WTC11 (cell line): ENCODE measurements at regions not wholly inside any gene's neighbourhood (a gene's known extent, or its start where the extent isn't known, plus 50 kb on each side); places are given as distances from the start of the nearest gene placed in this dataset.

Experiments used
- ATAC-seq: fragments of 200-7000 bp; cut with Tn5 transposase; 2 replicates; pipeline ENCODE4 v1.10.0; 2021; ENCODE audit warnings: mild to moderate bottlenecking, moderate library complexity
- CTCF ChIA-PET: fragments of 300-600 bp; sonication (Branson Sonifier 250); formaldehyde crosslinking; loops from one replicate; lab custom pipeline; 2021; ENCODE audit warnings: antibody characterized with exemption; lab: Charles Lee
- POLR2A ChIA-PET: fragments of 350-600 bp; sonication (Branson Sonifier 250); formaldehyde crosslinking; loops from one replicate; lab custom pipeline; 2021; ENCODE audit warnings: antibody characterized with exemption; lab: Charles Lee
- DNase-seq: peaks from one replicate; pipeline ENCODE4 v3.0.0; 2021; ENCODE audit warnings: low spot score
- H3K27ac Mint-ChIP-seq: 2 replicates; pipeline ENCODE4 v1.8.0; 2021; ENCODE audit warnings: mixed read lengths
- H3K27me3 Mint-ChIP-seq: 2 replicates; pipeline ENCODE4 v1.8.0; 2021; ENCODE audit warnings: low read depth, mild to moderate bottlenecking, moderate library complexity, mixed read lengths
- H3K36me3 Mint-ChIP-seq: 2 replicates; pipeline ENCODE4 v1.8.0; 2021; ENCODE audit warnings: mixed read lengths
- H3K4me1 Mint-ChIP-seq: 2 replicates; pipeline ENCODE4 v1.8.0; 2022; ENCODE audit warnings: mixed read lengths
- H3K4me3 Mint-ChIP-seq: 2 replicates; pipeline ENCODE4 v1.8.0; 2021; ENCODE audit warnings: mild to moderate bottlenecking, moderate library complexity, mixed read lengths
- H3K9me3 Mint-ChIP-seq: 2 replicates; pipeline ENCODE4 v1.8.0; 2021; ENCODE audit warnings: mixed read lengths
- ETV6 ChIP-seq: sonication (generic); formaldehyde crosslinking; IDR thresholded peaks from 2 replicates; pipeline ENCODE4 v1.8.1; 2022; ENCODE audit warnings: mild to moderate bottlenecking, missing genetic modification reagents
- FOXK1 ChIP-seq: sonication (generic); formaldehyde crosslinking; IDR thresholded peaks from 2 replicates; pipeline ENCODE4 v1.8.0; 2022; ENCODE audit warnings: mild to moderate bottlenecking, moderate library complexity, missing genetic modification reagents
- FOXP1 ChIP-seq: sonication (generic); formaldehyde crosslinking; IDR thresholded peaks from 2 replicates; pipeline ENCODE4 v1.8.0; 2022; ENCODE audit warnings: missing genetic modification reagents, mild to moderate bottlenecking, moderate library complexity, borderline replicate concordance
- GABPB1 ChIP-seq: sonication (generic); formaldehyde crosslinking; IDR thresholded peaks from 2 replicates; pipeline ENCODE4 v1.8.1; 2023; ENCODE audit warnings: mild to moderate bottlenecking, missing genetic modification reagents
- IRF2 ChIP-seq: sonication (generic); formaldehyde crosslinking; IDR thresholded peaks from 2 replicates; pipeline ENCODE4 v1.8.0; 2022; ENCODE audit warnings: low read depth, missing genetic modification reagents, borderline replicate concordance
- JAZF1 ChIP-seq: fragments of 250-450 bp; sonication (Bioruptor Pico); IDR thresholded peaks from 2 replicates; pipeline ENCODE4 v1.9.0; 2021; ENCODE audit warnings: moderate library complexity, mild to moderate bottlenecking, inconsistent platforms
- KAT7 ChIP-seq: sonication (generic); formaldehyde crosslinking; IDR thresholded peaks from 2 replicates; pipeline ENCODE4 v1.8.1; 2023; ENCODE audit warnings: missing genetic modification reagents, mild to moderate bottlenecking, borderline replicate concordance
- NR1H2 ChIP-seq: sonication (generic); formaldehyde crosslinking; IDR thresholded peaks from 2 replicates; pipeline ENCODE4 v1.9.0; 2021; ENCODE audit warnings: mild to moderate bottlenecking, moderate library complexity, missing genetic modification reagents
- RELA ChIP-seq: sonication (generic); formaldehyde crosslinking; IDR thresholded peaks from 2 replicates; pipeline ENCODE4 v1.8.1; 2022; ENCODE audit warnings: missing genetic modification reagents, mild to moderate bottlenecking, borderline replicate concordance
- TEAD4 ChIP-seq: sonication (generic); formaldehyde crosslinking; IDR thresholded peaks from 2 replicates; pipeline ENCODE4 v1.8.0; 2022; ENCODE audit warnings: mild to moderate bottlenecking, missing genetic modification reagents
- ZNF232 ChIP-seq: sonication (generic); formaldehyde crosslinking; IDR thresholded peaks from 2 replicates; pipeline ENCODE4 v1.8.0; 2022; ENCODE audit warnings: mild to moderate bottlenecking, missing genetic modification reagents
- TF ChIP-seq, protein P1 (sequence below): sonication (generic); formaldehyde crosslinking; IDR thresholded peaks from 2 replicates; pipeline ENCODE4 v1.8.1; 2023; ENCODE audit warnings: mild to moderate bottlenecking, moderate library complexity, missing genetic modification reagents
- TF ChIP-seq, protein P2 (sequence below): fragments of 250-450 bp; sonication (Bioruptor Pico); IDR thresholded peaks from 2 replicates; pipeline ENCODE4 v1.9.0; 2021; ENCODE audit warnings: moderate library complexity, mild to moderate bottlenecking, inconsistent platforms, borderline replicate concordance
- TF ChIP-seq, protein P3 (sequence below): sonication (generic); formaldehyde crosslinking; IDR thresholded peaks from 2 replicates; pipeline ENCODE4 v1.8.0; 2023; ENCODE audit warnings: missing genetic modification reagents
- TF ChIP-seq, protein P4 (sequence below): sonication (generic); formaldehyde crosslinking; IDR thresholded peaks from 2 replicates; pipeline ENCODE4 v1.8.1; 2023; ENCODE audit warnings: mild to moderate bottlenecking, missing genetic modification reagents
- TF ChIP-seq, protein P5 (sequence below): fragments of 250-450 bp; sonication (Bioruptor Pico); IDR thresholded peaks from 2 replicates; pipeline ENCODE4 v1.9.0; 2021; ENCODE audit warnings: mild to moderate bottlenecking, borderline replicate concordance
- TF ChIP-seq, protein P6 (sequence below): sonication (generic); formaldehyde crosslinking; IDR thresholded peaks from 2 replicates; pipeline ENCODE4 v1.8.1; 2023; ENCODE audit warnings: mild to moderate bottlenecking, missing genetic modification reagents, moderate library complexity
- TF ChIP-seq, protein P7 (sequence below): sonication (generic); formaldehyde crosslinking; IDR thresholded peaks from 2 replicates; pipeline ENCODE4 v1.8.1; 2022; ENCODE audit warnings: low read depth, missing genetic modification reagents, borderline replicate concordance
- TF ChIP-seq, protein P8 (sequence below): fragments of 200-600 bp; IDR thresholded peaks from 2 replicates; pipeline ENCODE4 v1.8.0; 2022; ENCODE audit warnings: antibody characterized with exemption
- TF ChIP-seq, protein P9 (sequence below): sonication (generic); formaldehyde crosslinking; IDR thresholded peaks from 2 replicates; pipeline ENCODE4 v1.8.1; 2022; ENCODE audit warnings: mild to moderate bottlenecking, missing genetic modification reagents, moderate library complexity, borderline replicate concordance

DNA sequence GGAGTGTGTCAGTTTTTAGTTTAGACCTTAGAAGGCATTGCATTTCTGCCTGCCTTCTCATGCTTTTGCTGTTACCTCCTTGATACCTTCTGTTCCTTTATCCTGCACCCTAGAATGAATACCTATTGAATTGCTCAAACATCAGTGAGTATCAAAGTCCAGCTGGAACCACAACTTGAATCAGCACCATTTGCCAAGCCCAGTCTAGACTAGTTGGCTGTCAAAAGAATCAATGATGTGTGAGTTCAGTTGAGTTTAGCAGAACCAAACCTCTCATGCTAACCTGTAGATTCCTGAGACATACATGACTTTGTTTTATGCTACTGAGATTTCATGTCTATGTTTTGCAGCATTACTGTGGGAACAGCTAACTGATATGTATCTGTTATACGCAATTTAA is 116.6 kb downstream of the FAM170A start:
- Mint-ChIP-seq H3K27ac (no peak overlapping the region), H3K4me1 (0 out of 2 replicates have a peak, but pooled peaks cover 2% of the 10 kb centered on the region), H3K27me3 (no peaks in the 10 kb centered on the region), H3K4me3 (no peak overlapping the region)
- ATAC-seq = no peak
- TF ChIP-seq, protein P1, sequence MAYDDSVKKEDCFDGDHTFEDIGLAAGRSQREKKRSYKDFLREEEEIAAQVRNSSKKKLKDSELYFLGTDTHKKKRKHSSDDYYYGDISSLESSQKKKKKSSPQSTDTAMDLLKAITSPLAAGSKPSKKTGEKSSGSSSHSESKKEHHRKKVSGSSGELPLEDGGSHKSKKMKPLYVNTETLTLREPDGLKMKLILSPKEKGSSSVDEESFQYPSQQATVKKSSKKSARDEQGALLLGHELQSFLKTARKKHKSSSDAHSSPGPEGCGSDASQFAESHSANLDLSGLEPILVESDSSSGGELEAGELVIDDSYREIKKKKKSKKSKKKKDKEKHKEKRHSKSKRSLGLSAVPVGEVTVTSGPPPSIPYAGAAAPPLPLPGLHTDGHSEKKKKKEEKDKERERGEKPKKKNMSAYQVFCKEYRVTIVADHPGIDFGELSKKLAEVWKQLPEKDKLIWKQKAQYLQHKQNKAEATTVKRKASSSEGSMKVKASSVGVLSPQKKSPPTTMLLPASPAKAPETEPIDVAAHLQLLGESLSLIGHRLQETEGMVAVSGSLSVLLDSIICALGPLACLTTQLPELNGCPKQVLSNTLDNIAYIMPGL = no peak
- TF ChIP-seq NR1H2 (CRISPR knock-in tag) (no peak), RELA (CRISPR knock-in tag) (no peak), KAT7 (no peak), TEAD4 (no peak), GABPB1 (no peak), ETV6 (CRISPR knock-in tag) (no peak), JAZF1 (CRISPR knock-in tag) (no peak)
- TF ChIP-seq, protein P2, sequence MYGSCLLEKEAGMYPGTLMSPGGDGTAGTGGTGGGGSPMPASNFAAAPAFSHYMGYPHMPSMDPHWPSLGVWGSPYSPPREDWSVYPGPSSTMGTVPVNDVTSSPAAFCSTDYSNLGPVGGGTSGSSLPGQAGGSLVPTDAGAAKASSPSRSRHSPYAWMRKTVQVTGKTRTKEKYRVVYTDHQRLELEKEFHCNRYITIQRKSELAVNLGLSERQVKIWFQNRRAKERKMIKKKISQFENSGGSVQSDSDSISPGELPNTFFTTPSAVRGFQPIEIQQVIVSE (CRISPR knock-in tag) = no peak
- TF ChIP-seq, protein P3, sequence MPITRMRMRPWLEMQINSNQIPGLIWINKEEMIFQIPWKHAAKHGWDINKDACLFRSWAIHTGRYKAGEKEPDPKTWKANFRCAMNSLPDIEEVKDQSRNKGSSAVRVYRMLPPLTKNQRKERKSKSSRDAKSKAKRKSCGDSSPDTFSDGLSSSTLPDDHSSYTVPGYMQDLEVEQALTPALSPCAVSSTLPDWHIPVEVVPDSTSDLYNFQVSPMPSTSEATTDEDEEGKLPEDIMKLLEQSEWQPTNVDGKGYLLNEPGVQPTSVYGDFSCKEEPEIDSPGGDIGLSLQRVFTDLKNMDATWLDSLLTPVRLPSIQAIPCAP (CRISPR knock-in tag) = no peak
- TF ChIP-seq, protein P4, sequence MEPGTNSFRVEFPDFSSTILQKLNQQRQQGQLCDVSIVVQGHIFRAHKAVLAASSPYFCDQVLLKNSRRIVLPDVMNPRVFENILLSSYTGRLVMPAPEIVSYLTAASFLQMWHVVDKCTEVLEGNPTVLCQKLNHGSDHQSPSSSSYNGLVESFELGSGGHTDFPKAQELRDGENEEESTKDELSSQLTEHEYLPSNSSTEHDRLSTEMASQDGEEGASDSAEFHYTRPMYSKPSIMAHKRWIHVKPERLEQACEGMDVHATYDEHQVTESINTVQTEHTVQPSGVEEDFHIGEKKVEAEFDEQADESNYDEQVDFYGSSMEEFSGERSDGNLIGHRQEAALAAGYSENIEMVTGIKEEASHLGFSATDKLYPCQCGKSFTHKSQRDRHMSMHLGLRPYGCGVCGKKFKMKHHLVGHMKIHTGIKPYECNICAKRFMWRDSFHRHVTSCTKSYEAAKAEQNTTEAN (CRISPR knock-in tag) = no peak
- TF ChIP-seq, all 79 proteins: peak for 0
- no peaks in the 10 kb centered on the region for H3K36me3 Mint-ChIP-seq
- no peaks in the 10 kb centered on the region for H3K9me3 Mint-ChIP-seq
- CTCF ChIA-PET = interaction anchor here (0.8 kb wide), 1 partner anchor 276 kb away, joined by 5 read pairs; no protein-coding TSS in a partner anchor
- DNase-seq = no peak
- POLR2A ChIA-PET = no interaction called here

DNA sequence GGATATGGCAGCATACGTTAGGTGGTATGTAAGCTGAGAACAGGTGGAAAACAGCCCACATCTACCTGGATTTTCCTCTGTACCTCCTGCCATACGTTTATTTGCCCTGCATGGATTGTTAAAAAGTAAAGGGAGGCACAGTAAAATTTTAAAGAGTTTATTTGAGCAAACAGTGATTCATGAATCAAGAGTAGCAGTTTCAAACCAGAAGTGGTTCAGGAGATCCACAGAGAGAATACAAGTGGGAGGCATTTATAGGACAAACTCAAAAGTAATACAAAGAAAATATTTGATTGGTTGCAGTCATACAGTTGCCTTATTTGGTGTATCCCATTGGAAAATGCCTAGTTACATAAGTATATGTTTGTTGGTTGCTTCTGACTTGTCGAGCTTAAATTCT is 117.6 kb downstream of the FAM170A start:
- ChIA-PET POLR2A (no interaction called here), CTCF (no interaction called here)
- 0 out of 2 replicates have a peak, but pooled peaks cover 2% of the 10 kb centered on the region for H3K4me1 Mint-ChIP-seq
- ATAC-seq = no peak
- peaks cover 1% of the 10 kb centered on the region for H3K9me3 Mint-ChIP-seq
- no peaks in the 10 kb centered on the region for H3K27me3 Mint-ChIP-seq
- H3K4me3 Mint-ChIP-seq = no peak overlapping the region
- no peak overlapping the region for H3K27ac Mint-ChIP-seq
- no peaks in the 10 kb centered on the region for H3K36me3 Mint-ChIP-seq
- DNase-seq = no peak
- TF ChIP-seq RELA (CRISPR knock-in tag) (no peak), ZNF232 (no peak), FOXP1 (CRISPR knock-in tag) (no peak), FOXK1 (CRISPR knock-in tag) (no peak), IRF2 (CRISPR knock-in tag) (no peak)
- TF ChIP-seq, protein P5, sequence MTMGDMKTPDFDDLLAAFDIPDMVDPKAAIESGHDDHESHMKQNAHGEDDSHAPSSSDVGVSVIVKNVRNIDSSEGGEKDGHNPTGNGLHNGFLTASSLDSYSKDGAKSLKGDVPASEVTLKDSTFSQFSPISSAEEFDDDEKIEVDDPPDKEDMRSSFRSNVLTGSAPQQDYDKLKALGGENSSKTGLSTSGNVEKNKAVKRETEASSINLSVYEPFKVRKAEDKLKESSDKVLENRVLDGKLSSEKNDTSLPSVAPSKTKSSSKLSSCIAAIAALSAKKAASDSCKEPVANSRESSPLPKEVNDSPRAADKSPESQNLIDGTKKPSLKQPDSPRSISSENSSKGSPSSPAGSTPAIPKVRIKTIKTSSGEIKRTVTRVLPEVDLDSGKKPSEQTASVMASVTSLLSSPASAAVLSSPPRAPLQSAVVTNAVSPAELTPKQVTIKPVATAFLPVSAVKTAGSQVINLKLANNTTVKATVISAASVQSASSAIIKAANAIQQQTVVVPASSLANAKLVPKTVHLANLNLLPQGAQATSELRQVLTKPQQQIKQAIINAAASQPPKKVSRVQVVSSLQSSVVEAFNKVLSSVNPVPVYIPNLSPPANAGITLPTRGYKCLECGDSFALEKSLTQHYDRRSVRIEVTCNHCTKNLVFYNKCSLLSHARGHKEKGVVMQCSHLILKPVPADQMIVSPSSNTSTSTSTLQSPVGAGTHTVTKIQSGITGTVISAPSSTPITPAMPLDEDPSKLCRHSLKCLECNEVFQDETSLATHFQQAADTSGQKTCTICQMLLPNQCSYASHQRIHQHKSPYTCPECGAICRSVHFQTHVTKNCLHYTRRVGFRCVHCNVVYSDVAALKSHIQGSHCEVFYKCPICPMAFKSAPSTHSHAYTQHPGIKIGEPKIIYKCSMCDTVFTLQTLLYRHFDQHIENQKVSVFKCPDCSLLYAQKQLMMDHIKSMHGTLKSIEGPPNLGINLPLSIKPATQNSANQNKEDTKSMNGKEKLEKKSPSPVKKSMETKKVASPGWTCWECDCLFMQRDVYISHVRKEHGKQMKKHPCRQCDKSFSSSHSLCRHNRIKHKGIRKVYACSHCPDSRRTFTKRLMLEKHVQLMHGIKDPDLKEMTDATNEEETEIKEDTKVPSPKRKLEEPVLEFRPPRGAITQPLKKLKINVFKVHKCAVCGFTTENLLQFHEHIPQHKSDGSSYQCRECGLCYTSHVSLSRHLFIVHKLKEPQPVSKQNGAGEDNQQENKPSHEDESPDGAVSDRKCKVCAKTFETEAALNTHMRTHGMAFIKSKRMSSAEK = no peak
- TF ChIP-seq, protein P6, sequence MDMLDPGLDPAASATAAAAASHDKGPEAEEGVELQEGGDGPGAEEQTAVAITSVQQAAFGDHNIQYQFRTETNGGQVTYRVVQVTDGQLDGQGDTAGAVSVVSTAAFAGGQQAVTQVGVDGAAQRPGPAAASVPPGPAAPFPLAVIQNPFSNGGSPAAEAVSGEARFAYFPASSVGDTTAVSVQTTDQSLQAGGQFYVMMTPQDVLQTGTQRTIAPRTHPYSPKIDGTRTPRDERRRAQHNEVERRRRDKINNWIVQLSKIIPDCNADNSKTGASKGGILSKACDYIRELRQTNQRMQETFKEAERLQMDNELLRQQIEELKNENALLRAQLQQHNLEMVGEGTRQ (CRISPR knock-in tag) = no peak
- TF ChIP-seq, protein P7, sequence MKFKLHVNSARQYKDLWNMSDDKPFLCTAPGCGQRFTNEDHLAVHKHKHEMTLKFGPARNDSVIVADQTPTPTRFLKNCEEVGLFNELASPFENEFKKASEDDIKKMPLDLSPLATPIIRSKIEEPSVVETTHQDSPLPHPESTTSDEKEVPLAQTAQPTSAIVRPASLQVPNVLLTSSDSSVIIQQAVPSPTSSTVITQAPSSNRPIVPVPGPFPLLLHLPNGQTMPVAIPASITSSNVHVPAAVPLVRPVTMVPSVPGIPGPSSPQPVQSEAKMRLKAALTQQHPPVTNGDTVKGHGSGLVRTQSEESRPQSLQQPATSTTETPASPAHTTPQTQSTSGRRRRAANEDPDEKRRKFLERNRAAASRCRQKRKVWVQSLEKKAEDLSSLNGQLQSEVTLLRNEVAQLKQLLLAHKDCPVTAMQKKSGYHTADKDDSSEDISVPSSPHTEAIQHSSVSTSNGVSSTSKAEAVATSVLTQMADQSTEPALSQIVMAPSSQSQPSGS (CRISPR knock-in tag) = no peak
- TF ChIP-seq, protein P8, sequence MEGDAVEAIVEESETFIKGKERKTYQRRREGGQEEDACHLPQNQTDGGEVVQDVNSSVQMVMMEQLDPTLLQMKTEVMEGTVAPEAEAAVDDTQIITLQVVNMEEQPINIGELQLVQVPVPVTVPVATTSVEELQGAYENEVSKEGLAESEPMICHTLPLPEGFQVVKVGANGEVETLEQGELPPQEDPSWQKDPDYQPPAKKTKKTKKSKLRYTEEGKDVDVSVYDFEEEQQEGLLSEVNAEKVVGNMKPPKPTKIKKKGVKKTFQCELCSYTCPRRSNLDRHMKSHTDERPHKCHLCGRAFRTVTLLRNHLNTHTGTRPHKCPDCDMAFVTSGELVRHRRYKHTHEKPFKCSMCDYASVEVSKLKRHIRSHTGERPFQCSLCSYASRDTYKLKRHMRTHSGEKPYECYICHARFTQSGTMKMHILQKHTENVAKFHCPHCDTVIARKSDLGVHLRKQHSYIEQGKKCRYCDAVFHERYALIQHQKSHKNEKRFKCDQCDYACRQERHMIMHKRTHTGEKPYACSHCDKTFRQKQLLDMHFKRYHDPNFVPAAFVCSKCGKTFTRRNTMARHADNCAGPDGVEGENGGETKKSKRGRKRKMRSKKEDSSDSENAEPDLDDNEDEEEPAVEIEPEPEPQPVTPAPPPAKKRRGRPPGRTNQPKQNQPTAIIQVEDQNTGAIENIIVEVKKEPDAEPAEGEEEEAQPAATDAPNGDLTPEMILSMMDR = no peak
- TF ChIP-seq, protein P9, sequence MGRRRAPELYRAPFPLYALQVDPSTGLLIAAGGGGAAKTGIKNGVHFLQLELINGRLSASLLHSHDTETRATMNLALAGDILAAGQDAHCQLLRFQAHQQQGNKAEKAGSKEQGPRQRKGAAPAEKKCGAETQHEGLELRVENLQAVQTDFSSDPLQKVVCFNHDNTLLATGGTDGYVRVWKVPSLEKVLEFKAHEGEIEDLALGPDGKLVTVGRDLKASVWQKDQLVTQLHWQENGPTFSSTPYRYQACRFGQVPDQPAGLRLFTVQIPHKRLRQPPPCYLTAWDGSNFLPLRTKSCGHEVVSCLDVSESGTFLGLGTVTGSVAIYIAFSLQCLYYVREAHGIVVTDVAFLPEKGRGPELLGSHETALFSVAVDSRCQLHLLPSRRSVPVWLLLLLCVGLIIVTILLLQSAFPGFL (CRISPR knock-in tag) = no peak
